Activated CD8-positive, alpha-beta memory T cell treated with anti-CD3 and anti-CD28 coated beads, Interleukin-2, amount 50 U/mL, for 48 hours (primary cell): ENCODE measurements at regions not wholly inside any gene's neighbourhood (a gene's known extent, or its start where the extent isn't known, plus 50 kb on each side); places are given as distances from the start of the nearest gene placed in this dataset.

Experiments
- DNase-seq: peaks from one replicate; pipeline ENCODE4 v3.0.0-alpha.2; 2020

GRCh38 chr9:16135968-16136367 lies 583.1 kb downstream of the CCDC171 start:
- no peak for DNase-seq

GRCh38 chr9:16136451-16136850 lies 583.6 kb downstream of the CCDC171 start:
- DNase-seq, result no peak

GRCh38 chr9:16136961-16137360 lies 584.1 kb downstream of the CCDC171 start:
- no peak for DNase-seq

GRCh38 chr9:16138561-16139491 lies 586.0 kb downstream of the CCDC171 start:
- no peak for DNase-seq

GRCh38 chr9:16139774-16140173 lies 586.9 kb downstream of the CCDC171 start:
- no peak for DNase-seq

- DNase-seq, result no peak
Measured at GRCh38 chr9:16143310-16143709, 590.5 kb downstream of the CCDC171 start.

- DNase-seq, result no peak
Measured at GRCh38 chr9:16143947-16144890, 591.4 kb downstream of the CCDC171 start.

- no peak for DNase-seq
Measured at GRCh38 chr9:16145196-16145950, 592.5 kb downstream of the CCDC171 start.

GRCh38 chr9:16147726-16148125 lies 594.9 kb downstream of the CCDC171 start:
- no peak for DNase-seq

GRCh38 chr9:16150501-16150900 lies 597.7 kb downstream of the CCDC171 start:
- DNase-seq, result no peak

- no peak for DNase-seq
Measured at GRCh38 chr9:16150938-16151650, 598.3 kb downstream of the CCDC171 start.

GRCh38 chr9:16152276-16153101 lies 599.6 kb downstream of the CCDC171 start:
- no peak for DNase-seq

GRCh38 chr9:16153221-16153620 lies 600.4 kb downstream of the CCDC171 start:
- no peak for DNase-seq

GRCh38 chr9:16153741-16154140 lies 600.9 kb downstream of the CCDC171 start:
- DNase-seq, result no peak

GRCh38 chr9:16154521-16155078 lies 601.8 kb downstream of the CCDC171 start:
- peak; percentile 82 for DNase-seq

- DNase-seq, result no peak
Measured at GRCh38 chr9:16155878-16156277, 603.0 kb downstream of the CCDC171 start.

GRCh38 chr9:16157216-16157615 lies 604.4 kb downstream of the CCDC171 start:
- DNase-seq, result no peak

- no peak for DNase-seq
Measured at GRCh38 chr9:16157651-16158050, 604.8 kb downstream of the CCDC171 start.

GRCh38 chr9:16158093-16158492 lies 605.2 kb downstream of the CCDC171 start:
- no peak for DNase-seq

GRCh38 chr9:16161483-16161882 lies 608.6 kb downstream of the CCDC171 start:
- DNase-seq, result no peak

- DNase-seq, result no peak
Measured at GRCh38 chr9:16170119-16170518, 617.3 kb downstream of the CCDC171 start.
